PC-3 (cell line): ENCODE measurements at regions not wholly inside any gene's neighbourhood (a gene's known extent, or its start where the extent isn't known, plus 50 kb on each side); places are given as distances from the start of the nearest gene placed in this dataset.
"Not testable (repeated sequence)": the region's sequence is repeated elsewhere in the genome, so short reads cannot be mapped to it uniquely, and the experiment has no call there.

Source experiments
- ATAC-seq: fragments of 200-7000 bp; cut with Tn5 transposase; 2 replicates; pipeline ENCODE4 v1.9.1; 2020; ENCODE audit warnings: mild to moderate bottlenecking, moderate library complexity
- BruUV-seq: library from RNA; stranded (reverse); fragments of 400-500 nt; replicated peaks from 2 replicates; lab custom pipeline; 2021; lab: Mats Ljungman, UMichigan
- CTCF ChIA-PET: fragments of 300-600 bp; sonication (Branson Sonifier 250); formaldehyde crosslinking; loops from one replicate; lab custom pipeline; 2022; ENCODE audit warnings: antibody characterized with exemption; lab: Charles Lee
- POLR2A ChIA-PET: fragments of 300-600 bp; sonication (Branson Sonifier 250); formaldehyde crosslinking; loops from one replicate; lab custom pipeline; 2022; ENCODE audit warnings: antibody characterized with exemption; ENCODE audit not compliant: unreplicated experiment; lab: Charles Lee
- DNase-seq: peaks from one replicate; pipeline ENCODE4 v3.0.0-alpha.2; 2015
- H2AFZ ChIP-seq: fragments of 300-600 bp; sonication (generic); 2 replicates; pipeline ENCODE4 v1.6.0; 2016; ENCODE audit warnings: antibody characterized with exemption, low read length
- H3F3A ChIP-seq: fragments of 300-600 bp; sonication (generic); one replicate; pipeline ENCODE4 v1.6.0; 2017; ENCODE audit warnings: antibody characterized with exemption, low read length, control low read depth, mild to moderate bottlenecking; ENCODE audit not compliant: unreplicated experiment
- H3K27ac ChIP-seq: fragments of 300-600 bp; sonication (generic); 2 replicates; pipeline ENCODE4 v1.5.1; 2016; ENCODE audit warnings: mild to moderate bottlenecking, low read length
- H3K27me3 ChIP-seq: fragments of 300-600 bp; sonication (generic); 2 replicates; pipeline ENCODE4 v1.6.1; 2016; ENCODE audit warnings: low read length, mixed read lengths
- H3K36me3 ChIP-seq: fragments of 300-600 bp; sonication (generic); 2 replicates; pipeline ENCODE4 v1.6.1; 2016; ENCODE audit warnings: low read depth, mixed run types, low read length, mixed read lengths
- H3K4me1 ChIP-seq: fragments of 300-600 bp; sonication (generic); 2 replicates; pipeline ENCODE4 v1.5.1; 2016; ENCODE audit warnings: low read length; ENCODE audit not compliant: insufficient read depth
- H3K4me2 ChIP-seq: fragments of 300-600 bp; sonication (generic); 2 replicates; pipeline ENCODE4 v1.6.0; 2016; ENCODE audit warnings: low read length
- H3K4me3 ChIP-seq: fragments of 300-600 bp; sonication (generic); 2 replicates; pipeline ENCODE4 v1.5.1; 2016; ENCODE audit warnings: mild to moderate bottlenecking, low read length, mixed read lengths
- H3K79me2 ChIP-seq: fragments of 300-600 bp; sonication (generic); 2 replicates; pipeline ENCODE4 v1.6.1; 2017; ENCODE audit warnings: low read length, mixed read lengths
- H3K9ac ChIP-seq: fragments of 300-600 bp; sonication (generic); 2 replicates; pipeline ENCODE4 v1.6.0; 2016; ENCODE audit warnings: mild to moderate bottlenecking, low read length
- H3K9me2 ChIP-seq: fragments of 300-600 bp; sonication (generic); replicated peaks from 2 replicates; pipeline ENCODE4 v1.6.1; 2016; ENCODE audit warnings: mixed run types, low read length, mixed read lengths
- H3K9me3 ChIP-seq: fragments of 300-600 bp; sonication (generic); 2 replicates; pipeline ENCODE4 v1.6.1; 2016; ENCODE audit warnings: low read length, mixed read lengths
- H4K20me1 ChIP-seq: fragments of 300-600 bp; sonication (generic); 2 replicates; pipeline ENCODE4 v1.6.1; 2016; ENCODE audit warnings: low read length, mixed read lengths
- CTCF ChIP-seq: fragments of 300-600 bp; sonication (generic); conservative IDR thresholded peaks from 2 replicates; pipeline ENCODE4 v1.5.1; 2017; ENCODE audit warnings: antibody characterized with exemption, low read depth, mild to moderate bottlenecking, low read length
- EZH2 ChIP-seq: fragments of 300-600 bp; sonication (generic); IDR thresholded peaks from one replicate; pipeline ENCODE4 v1.6.1; 2017; ENCODE audit warnings: antibody characterized with exemption, mild to moderate bottlenecking, low read length; ENCODE audit not compliant: unreplicated experiment
- EZH2phosphoT487 ChIP-seq: fragments of 300-600 bp; sonication (generic); IDR thresholded peaks from 2 replicates; pipeline ENCODE4 v1.6.1; 2018; ENCODE audit warnings: mild to moderate bottlenecking, antibody characterized with exemption, low read length, borderline replicate concordance
- intact Hi-C: fragments of 100-400 bp; cut with micrococcal nuclease; formaldehyde crosslinking; loops from 2 replicates; pipeline ENCODE4 v1.9.0; 2023

GRCh38 chr3:189003410-189003809 lies 168.4 kb upstream of the TPRG1 start:
- H3K27ac ChIP-seq = no peak overlapping the region

GRCh38 chr3:189013224-189013888 lies 158.4 kb upstream of the TPRG1 start:
- no peaks in the 10 kb centered on the region for H3K79me2 ChIP-seq
- H3K9me2 ChIP-seq = no peaks in the 10 kb centered on the region
- no peak for TF ChIP-seq EZH2phosphoT487
- no peak for TF ChIP-seq EZH2
- TF ChIP-seq CTCF = no peak
- intact Hi-C loops = no loop called here
- BruUV-seq = no TSS peak
- H4K20me1 ChIP-seq = no peaks in the 10 kb centered on the region
- H3K4me2 ChIP-seq = no peak overlapping the region
- no peaks in the 10 kb centered on the region for H3F3A ChIP-seq
- DNase-seq = no peak
- H2AFZ ChIP-seq = no peak overlapping the region
- no peak overlapping the region for H3K9ac ChIP-seq
- ChIA-PET CTCF (no interaction called here), POLR2A (no interaction called here)
- H3K27me3 ChIP-seq = no peaks in the 10 kb centered on the region
- no peaks in the 10 kb centered on the region for H3K4me1 ChIP-seq
- no peak overlapping the region for H3K4me3 ChIP-seq
- ATAC-seq = no peak
- no peaks in the 10 kb centered on the region for H3K36me3 ChIP-seq
- no peaks in the 10 kb centered on the region for H3K9me3 ChIP-seq
- no peak overlapping the region for H3K27ac ChIP-seq

More at GRCh38 chr3:189003410-189003809, 168.4 kb upstream of the TPRG1 start:
- no peaks in the 10 kb centered on the region for H3K36me3 ChIP-seq
- H3K79me2 ChIP-seq = no peaks in the 10 kb centered on the region
- H4K20me1 ChIP-seq = no peaks in the 10 kb centered on the region
- no peak for TF ChIP-seq CTCF
- TF ChIP-seq EZH2phosphoT487 = no peak
- TF ChIP-seq EZH2 = no peak
- intact Hi-C loops = no loop called here
- no peak overlapping the region for H3K4me3 ChIP-seq
- no peaks in the 10 kb centered on the region for H3K9me3 ChIP-seq
- ChIA-PET CTCF (no interaction called here), POLR2A (no interaction called here)
- ATAC-seq = no peak
- no peak for DNase-seq
- H3K4me2 ChIP-seq = no peak overlapping the region
- H3F3A ChIP-seq = no peaks in the 10 kb centered on the region
- no peak overlapping the region for H2AFZ ChIP-seq
- H3K9ac ChIP-seq = no peak overlapping the region
- H3K9me2 ChIP-seq = no peaks in the 10 kb centered on the region
- peaks cover 10% of the 10 kb centered on the region; the same call in 1 of the 2 replicates for H3K4me1 ChIP-seq
- H3K27me3 ChIP-seq = no peaks in the 10 kb centered on the region
- no TSS peak for BruUV-seq

- intact Hi-C loops = no loop called here
- ATAC-seq (no peak), DNase-seq (no peak)
- Histone ChIP-seq H3K27ac (no peak overlapping the region), H3K9ac (no peak overlapping the region), H3K79me2 (no peaks in the 10 kb centered on the region), H3K4me3 (no peak overlapping the region), H3K4me2 (no peak overlapping the region), H2AFZ (no peak overlapping the region), H3K9me2 (no peaks in the 10 kb centered on the region), H3K36me3 (no peaks in the 10 kb centered on the region), H3K9me3 (no peaks in the 10 kb centered on the region), H4K20me1 (no peaks in the 10 kb centered on the region), H3K27me3 (no peaks in the 10 kb centered on the region), H3K4me1 (no peaks in the 10 kb centered on the region), H3F3A (no peaks in the 10 kb centered on the region)
- POLR2A ChIA-PET = no interaction called here
- CTCF ChIA-PET = no interaction called here
- TF ChIP-seq CTCF (no peak), EZH2phosphoT487 (no peak), EZH2 (no peak)
- no TSS peak for BruUV-seq
These were observed 157.2 kb upstream of the TPRG1 start for GRCh38 chr3:189014526-189014925.

- ATAC-seq = peak; percentile 58
- H4K20me1 ChIP-seq, CTCF ChIA-PET: not testable (repeated sequence)
These were observed 148.9 kb upstream of the TPRG1 start for GRCh38 chr3:189022576-189023466.

More at GRCh38 chr3:189022576-189023466, 148.9 kb upstream of the TPRG1 start:
- Histone ChIP-seq H3K9ac (peak overlapping the region; percentile 56), H3K4me3 (peak overlapping the region; percentile 64), H3K4me2 (peak overlapping the region; percentile 86), H2AFZ (peak overlapping the region; percentile 83), H3K27ac (peak overlapping the region; percentile 7; the same call in 1 of the 2 replicates)
- peak; percentile 39 for DNase-seq
- intact Hi-C loops, H3K9me2 ChIP-seq, H3K27me3 ChIP-seq, H3K36me3 ChIP-seq, H3K9me3 ChIP-seq, H3F3A ChIP-seq, POLR2A ChIA-PET, H3K79me2 ChIP-seq, H3K4me1 ChIP-seq: not testable (repeated sequence)
- TSS peak; percentile 38 for BruUV-seq
